Stimulated activated CD4-positive, alpha-beta T cell treated with anti-CD3 and anti-CD28 coated beads, TNF-alpha, amount 100 ng/mL, for 1 hour (primary cell): ENCODE measurements at regions not wholly inside any gene's neighbourhood (a gene's known extent, or its start where the extent isn't known, plus 50 kb on each side); places are given as distances from the start of the nearest gene placed in this dataset.
"Not testable (repeated sequence)": the region's sequence is repeated elsewhere in the genome, so short reads cannot be mapped to it uniquely, and the experiment has no call there.

Experiments used
- DNase-seq, 3 donors: peaks; one replicate each; pipeline ENCODE4 v3.0.0-alpha.2; 2020; ENCODE audit warnings: low read depth in 3 of 3, low spot score in 1 of 3

DNA sequence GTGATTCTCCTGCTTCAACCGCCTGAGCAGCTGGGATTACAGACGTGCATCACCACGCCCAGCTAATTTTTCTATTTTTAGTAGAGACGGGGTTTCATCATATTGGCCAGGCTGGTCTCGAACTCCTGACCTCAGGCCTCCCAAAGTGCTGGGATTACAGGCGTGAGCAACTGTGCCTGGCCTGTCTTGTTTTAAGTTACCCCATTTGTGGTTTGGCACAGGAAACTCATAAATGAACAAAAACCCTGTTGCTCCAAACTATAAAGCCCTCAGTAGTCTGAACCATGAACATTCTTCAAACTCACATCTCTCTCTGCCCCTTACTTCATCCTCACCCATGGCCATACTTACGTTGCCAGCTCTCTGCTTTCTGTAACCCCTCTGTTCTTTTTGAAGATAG lies 61.7 kb downstream of the RHOU start:
- DNase-seq = not testable (repeated sequence)

DNA sequence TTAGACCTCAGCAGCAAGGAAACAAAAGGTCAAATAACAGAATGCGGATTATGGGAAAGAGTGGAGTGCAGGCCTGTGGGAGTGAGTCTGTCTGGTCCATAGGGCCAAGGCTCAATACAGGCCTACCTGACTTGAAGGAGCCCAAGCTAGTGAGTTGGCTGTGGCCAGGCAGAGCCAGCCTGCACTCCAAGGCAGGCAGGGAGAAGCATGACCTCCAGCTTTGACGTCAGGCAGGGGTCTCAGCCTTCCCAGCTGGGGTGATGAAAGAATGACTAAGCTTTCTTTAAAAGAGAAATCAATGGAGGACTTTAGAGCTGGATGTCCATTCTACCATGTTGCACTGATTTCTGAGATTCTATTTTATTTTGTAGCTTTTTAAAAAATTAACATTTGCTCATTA lies 62.8 kb downstream of the RHOU start:
- no peak for DNase-seq

DNA sequence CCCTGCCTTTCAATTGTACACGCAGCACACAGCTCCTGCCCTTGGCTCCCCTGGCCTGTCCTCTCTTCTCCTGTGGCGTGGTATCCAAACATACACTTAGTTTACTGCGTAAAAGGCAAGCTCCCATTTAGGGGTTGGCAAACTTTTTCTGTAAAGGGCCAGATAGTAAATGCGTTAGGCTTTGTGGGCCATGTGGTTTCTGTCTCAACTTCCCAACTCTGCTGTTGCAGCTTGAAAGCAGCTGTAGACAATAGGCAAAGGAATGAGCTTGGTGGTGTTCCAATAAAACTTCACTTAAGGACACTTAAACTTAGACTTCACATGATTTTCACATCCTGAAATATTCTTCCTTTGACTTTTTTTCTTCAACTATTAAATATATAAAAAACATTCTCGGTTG lies 63.3 kb downstream of the RHOU start:
- no peak for DNase-seq

GRCh38 chr1:228799924-228800323 lies 64.6 kb downstream of the RHOU start:
- DNase-seq = no peak

- DNase-seq = no peak
Measured at GRCh38 chr1:228801068-228801467, 65.8 kb downstream of the RHOU start.

DNA sequence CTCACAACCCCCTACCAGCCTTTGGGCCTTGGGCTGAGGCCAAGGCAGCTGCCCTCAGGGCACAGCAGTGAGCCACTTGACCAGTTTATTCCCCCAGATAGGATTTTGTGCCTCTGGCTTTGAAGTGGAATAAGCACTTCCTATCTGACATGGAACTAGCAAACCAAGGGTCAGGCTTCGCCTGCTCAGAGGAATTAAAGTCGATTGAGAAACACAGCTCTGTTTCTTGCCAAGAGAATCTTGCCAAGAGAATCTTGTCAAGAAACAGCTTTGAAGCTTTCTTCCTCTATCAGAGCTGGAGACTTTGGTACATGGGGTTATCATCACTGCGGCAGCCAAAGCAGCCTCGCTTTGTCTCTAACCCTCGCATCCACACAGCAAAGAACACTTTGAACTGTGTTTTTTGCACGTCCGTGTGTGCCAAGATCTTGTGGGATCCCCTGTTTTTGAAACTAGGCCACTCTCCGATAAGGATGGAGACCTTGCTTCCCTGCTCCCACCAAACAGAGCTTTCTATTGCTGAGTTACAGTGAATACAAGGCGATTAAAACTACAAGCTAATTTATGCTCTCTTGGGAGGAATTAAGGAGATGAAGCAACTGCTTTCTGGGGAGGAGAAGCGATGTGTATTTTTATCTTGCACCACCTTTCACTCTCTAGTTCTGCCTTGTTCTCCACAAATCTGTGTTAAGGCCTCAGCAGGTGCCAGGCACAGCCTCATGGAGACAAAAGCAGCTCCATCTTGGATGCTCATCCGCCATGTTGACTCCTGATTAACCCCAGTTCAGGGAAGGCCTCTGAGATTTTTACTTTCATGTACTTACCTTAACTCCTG lies 67.3 kb downstream of the RHOU start:
- no peak for DNase-seq

- DNase-seq = no peak
Measured at GRCh38 chr1:228803421-228803820, 68.1 kb downstream of the RHOU start.

- DNase-seq = no peak
Measured at GRCh38 chr1:228804173-228804572, 68.9 kb downstream of the RHOU start.

DNA sequence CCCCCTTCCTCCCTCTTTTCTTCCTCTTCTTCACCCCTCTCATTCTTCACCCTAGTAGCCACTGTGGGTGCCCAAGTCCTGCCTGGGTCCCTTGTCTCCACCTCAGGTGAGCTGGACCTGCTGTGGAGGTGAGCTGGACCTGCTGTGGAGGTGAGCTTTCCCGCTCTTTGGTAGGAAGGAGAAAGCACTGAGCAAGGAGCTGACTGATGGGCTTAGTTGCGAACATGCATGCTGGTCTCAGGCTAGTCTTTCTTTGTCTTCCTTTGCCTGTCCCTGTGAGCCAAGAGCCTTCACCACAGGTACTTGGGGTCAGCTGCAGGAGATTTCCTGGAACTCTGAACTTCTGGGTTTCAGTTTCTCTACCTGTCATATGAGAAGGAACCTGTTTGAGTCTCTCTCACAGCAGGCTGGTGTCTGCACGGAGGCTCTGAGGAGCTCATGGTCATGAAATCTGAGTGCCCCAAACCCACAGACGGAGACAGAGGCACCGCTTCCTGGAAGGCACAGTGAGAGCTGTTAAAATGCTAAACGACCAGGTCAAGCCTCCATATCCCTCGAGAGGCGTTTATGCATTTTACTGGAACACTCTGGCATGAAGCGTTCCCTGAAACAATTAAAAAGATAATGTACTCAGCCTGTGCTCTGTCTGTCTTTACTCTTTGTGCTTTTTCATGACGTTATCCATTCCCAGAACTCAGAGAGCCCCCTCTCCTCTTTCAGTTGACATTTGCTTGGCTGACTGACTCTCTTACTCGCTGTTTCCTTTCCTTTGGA lies 69.5 kb downstream of the RHOU start:
- no peak for DNase-seq

DNA sequence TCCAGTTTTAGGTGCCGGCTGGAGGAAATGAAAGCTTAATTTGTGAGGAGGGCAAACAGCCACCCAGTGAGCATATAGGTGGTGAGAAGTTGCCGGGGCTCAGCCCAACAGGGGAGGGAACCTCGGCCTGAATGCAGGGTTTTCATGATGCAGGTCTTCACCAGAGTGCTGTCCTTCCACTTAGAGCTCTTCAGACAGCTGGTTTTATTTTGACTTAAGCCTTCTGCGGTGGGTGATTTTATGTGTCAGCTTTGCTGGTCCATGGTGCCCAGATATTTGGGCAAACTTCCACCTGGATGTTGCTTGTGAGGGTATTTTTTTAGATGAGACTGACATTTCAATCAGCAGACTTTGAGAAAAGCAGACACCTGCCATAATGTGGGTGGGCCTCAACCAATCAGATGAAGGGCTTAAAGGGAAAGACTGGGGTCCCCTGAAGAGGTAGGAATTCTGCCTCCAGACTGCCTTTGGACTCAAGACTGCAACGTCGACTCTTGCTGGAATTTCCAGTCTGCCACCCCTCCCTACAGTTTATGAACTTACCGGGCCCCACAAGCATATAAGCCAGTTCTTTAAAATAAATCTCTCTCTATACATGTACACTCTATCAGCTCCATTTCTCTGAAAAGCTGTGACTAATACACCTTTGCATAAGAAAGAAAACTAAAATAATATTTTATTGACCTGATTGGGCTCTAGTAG lies 72.8 kb downstream of the RHOU start:
- no peak for DNase-seq

DNA sequence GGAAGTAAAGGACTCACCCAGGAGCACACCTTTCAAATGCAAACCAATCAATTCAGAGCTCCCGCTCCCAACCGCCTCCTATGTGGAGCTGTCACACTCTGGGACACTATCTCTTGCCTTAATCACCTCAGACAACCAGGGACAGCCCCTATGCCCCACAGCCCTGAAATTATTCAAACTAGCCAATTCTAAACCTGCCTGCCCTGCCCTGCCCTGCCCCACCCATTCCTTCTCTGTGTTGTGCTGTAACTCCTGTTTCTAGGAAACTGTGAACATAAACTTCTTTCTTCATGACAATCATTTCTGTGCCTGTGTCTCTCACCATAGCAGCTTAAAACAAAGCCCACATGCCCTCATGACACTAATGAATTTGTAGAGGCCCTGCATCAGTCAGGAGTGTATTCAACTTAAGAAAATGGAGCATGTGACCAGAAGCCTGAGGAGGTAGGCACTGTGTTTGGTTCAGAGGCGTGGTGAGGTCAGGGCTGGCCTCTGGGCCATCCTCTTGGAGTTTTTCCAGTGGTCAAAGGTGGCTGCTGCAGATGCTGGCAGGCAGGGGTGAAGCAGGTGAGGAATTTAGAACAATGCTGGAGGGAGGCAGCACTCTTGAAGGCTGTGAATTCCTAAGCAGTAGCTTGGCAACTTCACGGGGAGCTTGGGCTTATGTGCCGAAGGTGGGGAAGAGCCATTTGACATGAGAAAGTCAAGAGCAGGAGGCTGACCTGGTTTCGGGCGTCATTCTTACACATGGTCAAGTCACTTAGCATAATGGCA lies 74.5 kb downstream of the RHOU start:
- no peak for DNase-seq

GRCh38 chr1:228810395-228810758 lies 75.1 kb downstream of the RHOU start:
- DNase-seq = no peak

GRCh38 chr1:228810878-228811711 lies 75.8 kb downstream of the RHOU start:
- DNase-seq = no peak

- no peak for DNase-seq
Measured at GRCh38 chr1:228811712-228812305, 76.5 kb downstream of the RHOU start.

DNA sequence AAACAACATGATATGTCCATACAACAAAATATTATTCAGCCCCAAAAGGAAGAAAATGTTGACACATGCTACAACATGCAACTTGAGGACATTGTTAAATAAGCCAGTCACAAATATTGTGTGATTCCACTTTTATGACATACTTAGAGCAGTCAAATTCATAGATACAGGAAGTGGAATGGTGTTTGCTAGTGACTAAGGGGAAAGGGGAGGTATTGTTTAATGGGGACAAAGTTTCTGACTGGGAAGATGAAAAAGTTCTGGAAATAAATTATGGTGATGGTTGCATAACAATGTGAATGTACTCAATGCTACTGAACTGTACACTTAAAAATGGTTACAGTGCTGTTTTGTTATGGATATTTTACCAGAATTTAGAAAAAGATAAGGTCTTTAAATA lies 77.7 kb downstream of the RHOU start:
- DNase-seq = no peak

GRCh38 chr1:228814176-228814575 lies 78.9 kb downstream of the RHOU start:
- no peak for DNase-seq

DNA sequence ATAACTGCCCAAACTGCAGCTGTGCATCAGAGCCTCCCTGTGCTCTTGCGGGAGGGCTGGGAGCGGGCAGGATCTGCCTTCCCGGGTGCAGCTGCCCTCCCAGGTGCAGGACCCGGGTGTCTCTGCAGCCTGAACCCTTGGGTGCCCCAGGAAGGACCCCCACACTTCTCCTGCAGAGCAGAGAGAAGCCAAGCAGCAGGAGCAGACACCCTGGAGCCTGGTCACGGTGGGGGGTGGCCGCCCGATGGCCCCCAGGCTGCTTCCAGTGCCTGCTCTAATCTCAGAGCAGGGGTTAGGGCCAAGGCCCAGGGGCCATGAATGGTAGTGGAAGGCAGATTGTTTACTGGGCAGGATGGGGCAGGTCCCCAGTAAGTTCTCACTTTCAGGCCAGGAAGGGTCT lies 83.0 kb downstream of the RHOU start:
- no peak for DNase-seq

DNA sequence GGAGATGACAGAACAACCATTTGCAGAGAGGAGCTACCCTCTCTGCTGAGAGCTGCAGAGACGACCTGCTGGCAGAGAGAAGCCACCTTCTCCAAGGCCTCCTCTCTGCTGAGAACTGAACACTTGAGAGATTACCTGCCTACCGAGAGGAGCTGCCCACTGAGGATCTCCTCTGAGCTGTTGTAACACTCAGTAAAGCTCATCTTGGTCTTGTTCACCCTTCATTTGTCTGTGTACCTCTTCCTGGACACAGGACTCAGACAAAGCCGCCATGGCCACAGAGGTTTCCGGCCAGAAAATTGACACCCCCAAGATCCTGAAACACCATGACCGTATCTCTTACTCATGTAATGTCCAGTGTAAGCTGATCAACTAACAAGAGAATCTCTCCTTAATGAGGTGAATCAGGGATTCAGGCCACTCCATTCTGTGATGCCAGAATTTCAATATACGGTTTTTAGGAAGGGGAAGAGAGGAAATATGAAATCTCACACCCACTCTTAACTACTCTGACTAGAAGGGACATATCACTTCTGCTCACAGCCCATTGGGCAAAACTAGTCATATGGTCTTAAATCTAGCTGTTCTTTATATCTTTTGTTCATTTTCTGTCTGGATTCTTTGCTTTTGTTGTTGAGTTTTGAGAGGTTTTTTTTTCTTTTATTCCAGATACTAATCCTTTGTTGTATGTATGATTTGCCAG lies 83.8 kb downstream of the RHOU start:
- DNase-seq = no peak

DNA sequence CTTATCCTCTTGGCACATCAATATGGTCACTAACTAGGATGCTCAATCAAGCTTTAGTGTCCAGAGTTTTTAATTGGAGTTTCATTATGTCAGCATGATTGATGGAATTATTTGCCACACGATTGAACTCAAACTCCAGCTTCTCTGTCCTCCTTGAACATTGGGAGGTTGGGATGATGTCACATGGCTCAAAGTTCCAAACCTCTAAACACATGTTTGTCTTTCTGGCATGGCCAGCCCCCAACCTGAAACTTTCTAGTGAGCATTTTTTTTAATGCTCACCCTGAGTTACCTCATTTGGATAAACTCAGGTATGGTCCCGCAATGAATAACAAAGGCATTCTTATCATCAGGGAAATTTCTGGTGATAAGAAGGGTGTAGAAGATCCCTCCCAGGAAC lies 86.0 kb downstream of the RHOU start:
- DNase-seq = no peak
